GM19328 (cell line): ENCODE measurements at regions not wholly inside any gene's neighbourhood (a gene's known extent, or its start where the extent isn't known, plus 50 kb on each side); places are given as distances from the start of the nearest gene placed in this dataset.
"Not testable (repeated sequence)": the region's sequence is repeated elsewhere in the genome, so short reads cannot be mapped to it uniquely, and the experiment has no call there.

Source experiments
- ATAC-seq: cut with Tn5 transposase; IDR thresholded peaks from one replicate; pipeline ENCODE4 v1.9.1; 2021; ENCODE audit warnings: mild to moderate bottlenecking, moderate library complexity; ENCODE audit not compliant: unreplicated experiment

GRCh38 chr4:174071595-174071994 lies 211.9 kb downstream of the FBXO8 start:
- no peak for ATAC-seq

GRCh38 chr4:174069848-174070330 lies 213.6 kb downstream of the FBXO8 start:
- no peak for ATAC-seq

GRCh38 chr4:174066611-174067205 lies 216.8 kb downstream of the FBXO8 start:
- no peak for ATAC-seq

- ATAC-seq, result no peak
These were observed 220.6 kb downstream of the FBXO8 start for GRCh38 chr4:174062831-174063230.

- ATAC-seq, result no peak
These were observed 222.4 kb downstream of the FBXO8 start for GRCh38 chr4:174061026-174061425.

- no peak for ATAC-seq
These were observed 224.6 kb downstream of the FBXO8 start for GRCh38 chr4:174058846-174059245.

- no peak for ATAC-seq
These were observed 226.5 kb downstream of the FBXO8 start for GRCh38 chr4:174056959-174057358.

GRCh38 chr4:174055344-174055743 lies 228.1 kb downstream of the FBXO8 start:
- no peak for ATAC-seq

GRCh38 chr4:174053895-174054294 lies 229.6 kb downstream of the FBXO8 start:
- ATAC-seq, result no peak

- no peak for ATAC-seq
These were observed 236.1 kb downstream of the FBXO8 start for GRCh38 chr4:174047363-174047762.

- ATAC-seq, result not testable (repeated sequence)
These were observed 237.6 kb downstream of the FBXO8 start for GRCh38 chr4:174045829-174046228.

- ATAC-seq, result no peak
These were observed 238.1 kb downstream of the FBXO8 start for GRCh38 chr4:174045381-174045780.

GRCh38 chr4:174041555-174042105 lies 241.8 kb downstream of the FBXO8 start:
- no peak for ATAC-seq

GRCh38 chr4:174040287-174040686 lies 243.2 kb downstream of the FBXO8 start:
- ATAC-seq, result no peak

- ATAC-seq, result no peak
These were observed 245.0 kb downstream of the FBXO8 start for GRCh38 chr4:174038481-174038880.

- no peak for ATAC-seq
These were observed 245.8 kb downstream of the FBXO8 start for GRCh38 chr4:174037631-174038030.

- ATAC-seq, result no peak
These were observed 246.4 kb downstream of the FBXO8 start for GRCh38 chr4:174037049-174037448.

GRCh38 chr4:174036576-174036975 lies 246.9 kb downstream of the FBXO8 start:
- no peak for ATAC-seq

- no peak for ATAC-seq
These were observed 247.4 kb downstream of the FBXO8 start for GRCh38 chr4:174036111-174036510.

- ATAC-seq, result no peak
These were observed 259.8 kb downstream of the FBXO8 start for GRCh38 chr4:174023641-174024040.

- ATAC-seq, result no peak
These were observed 265.2 kb downstream of the FBXO8 start for GRCh38 chr4:174018236-174018635.

GRCh38 chr4:174016251-174016650 lies 267.2 kb downstream of the FBXO8 start:
- no peak for ATAC-seq

GRCh38 chr4:174012886-174013259 lies 270.6 kb downstream of the FBXO8 start:
- ATAC-seq, result no peak
